ENCODE measurements at regions not wholly inside any gene's neighbourhood (a gene's known extent, or its start where the extent isn't known, plus 50 kb on each side); places are given as distances from the start of the nearest gene placed in this dataset.

- intact Hi-C loops (cut with DNase I; ENCODE audit: low total_unique reads) = no loop called here
- no peak for DNase-seq
- 83 to 94% (median 88%) methylated on average over 6 of the region's 6 CpGs for WGBS, 5 donors
- H3K27ac ChIP-seq = no peak overlapping the region
- no peaks in the 10 kb centered on the region for H3K27me3 ChIP-seq
- no peak overlapping the region for H3K4me3 ChIP-seq
- peaks cover 0 to 24% (median under 1%) of the 10 kb centered on the region in 4 donors for H3K9me3 ChIP-seq
- H3K4me1 ChIP-seq = no peaks in the 10 kb centered on the region
- H3K36me3 ChIP-seq = no peaks in the 10 kb centered on the region
- TF ChIP-seq EP300 (IDR thresholded peaks at IDR 0.05) (no peak), CTCF (IDR thresholded peaks at IDR 0.05) (no peak), POLR2AphosphoS5 (IDR thresholded peaks at IDR 0.05) (no peak), POLR2A (IDR thresholded peaks at IDR 0.05) (no peak)
Measured at GRCh38 chr3:95418251-95418650, 1355.4 kb downstream of the NSUN3 start.

GRCh38 chr3:95424279-95424678 is 1361.4 kb downstream of the NSUN3 start:
- H3K9me3 ChIP-seq = no peaks in the 10 kb centered on the region
- intact Hi-C loops (cut with DNase I; ENCODE audit: low total_unique reads) = no loop called here
- 67 to 76% (median 72%) methylated on average over 5 of the region's 5 CpGs for WGBS, 5 donors
- H3K36me3 ChIP-seq = no peaks in the 10 kb centered on the region
- no peaks in the 10 kb centered on the region for H3K27me3 ChIP-seq
- TF ChIP-seq POLR2A (IDR thresholded peaks at IDR 0.05) (no peak), EP300 (IDR thresholded peaks at IDR 0.05) (no peak), POLR2AphosphoS5 (IDR thresholded peaks at IDR 0.05) (no peak), CTCF (IDR thresholded peaks at IDR 0.05) (no peak)
- H3K4me1 ChIP-seq = no peaks in the 10 kb centered on the region
- H3K27ac ChIP-seq = no peak overlapping the region
- DNase-seq = no peak
- H3K4me3 ChIP-seq = no peak overlapping the region

- Histone ChIP-seq H3K36me3 (no peaks in the 10 kb centered on the region), H3K27ac (no peak overlapping the region), H3K27me3 (no peaks in the 10 kb centered on the region), H3K4me1 (no peaks in the 10 kb centered on the region), H3K9me3 (peaks cover 0 to 5% (median 0%) of the 10 kb centered on the region in 4 donors), H3K4me3 (no peak overlapping the region)
- DNase-seq = no peak
- no peak for TF ChIP-seq POLR2A (IDR thresholded peaks at IDR 0.05)
- TF ChIP-seq CTCF (IDR thresholded peaks at IDR 0.05) = no peak
- no peak for TF ChIP-seq POLR2AphosphoS5 (IDR thresholded peaks at IDR 0.05)
- TF ChIP-seq EP300 (IDR thresholded peaks at IDR 0.05) = no peak
- WGBS, 5 donors = 0 to 8% (median 2%) methylated on average over 1 of the region's 1 CpG
- intact Hi-C loops (cut with DNase I; ENCODE audit: low total_unique reads) = no loop called here
Measured at GRCh38 chr3:95434491-95434890, 1371.6 kb downstream of the NSUN3 start.

- DNase-seq = no peak
- H3K9me3 ChIP-seq = peaks cover 0 to 5% (median 0%) of the 10 kb centered on the region in 4 donors
- H3K27me3 ChIP-seq = no peaks in the 10 kb centered on the region
- TF ChIP-seq POLR2AphosphoS5 (IDR thresholded peaks at IDR 0.05) (no peak), EP300 (IDR thresholded peaks at IDR 0.05) (no peak), CTCF (IDR thresholded peaks at IDR 0.05) (no peak), POLR2A (IDR thresholded peaks at IDR 0.05) (no peak)
- H3K27ac ChIP-seq = no peak overlapping the region
- H3K4me1 ChIP-seq = no peaks in the 10 kb centered on the region
- no peaks in the 10 kb centered on the region for H3K36me3 ChIP-seq
- intact Hi-C loops (cut with DNase I; ENCODE audit: low total_unique reads) = no loop called here
- H3K4me3 ChIP-seq = no peak overlapping the region
Measured at GRCh38 chr3:95437409-95437808, 1374.5 kb downstream of the NSUN3 start.

Measured in stomach (tissue), 8 donors.